Omental fat pad (tissue), 3 donors: ENCODE measurements at regions not wholly inside any gene's neighbourhood (a gene's known extent, or its start where the extent isn't known, plus 50 kb on each side); places are given as distances from the start of the nearest gene placed in this dataset.
"Not testable (repeated sequence)": the region's sequence is repeated elsewhere in the genome, so short reads cannot be mapped to it uniquely, and the experiment has no call there.

Source experiments
- ATAC-seq: fragments of 150-250 bp; one replicate; pipeline ENCODE4 v1.9.1; 2016; ENCODE audit warnings: mild to moderate bottlenecking, moderate library complexity; ENCODE audit not compliant: low FRiP score
- DNase-seq: peaks from one replicate; pipeline ENCODE4 v3.0.0-alpha.2; 2019; ENCODE audit warnings: low spot score
- TF ChIP-seq, protein P1 (sequence below), 3 donors: fragments of 450-650 bp; IDR thresholded peaks; one replicate each; pipeline ENCODE4 v1.5.1; 2016 to 2017; ENCODE audit warnings: antibody characterized with exemption in 3 of 3, mild to moderate bottlenecking in 3 of 3, moderate library complexity in 2 of 3

DNA sequence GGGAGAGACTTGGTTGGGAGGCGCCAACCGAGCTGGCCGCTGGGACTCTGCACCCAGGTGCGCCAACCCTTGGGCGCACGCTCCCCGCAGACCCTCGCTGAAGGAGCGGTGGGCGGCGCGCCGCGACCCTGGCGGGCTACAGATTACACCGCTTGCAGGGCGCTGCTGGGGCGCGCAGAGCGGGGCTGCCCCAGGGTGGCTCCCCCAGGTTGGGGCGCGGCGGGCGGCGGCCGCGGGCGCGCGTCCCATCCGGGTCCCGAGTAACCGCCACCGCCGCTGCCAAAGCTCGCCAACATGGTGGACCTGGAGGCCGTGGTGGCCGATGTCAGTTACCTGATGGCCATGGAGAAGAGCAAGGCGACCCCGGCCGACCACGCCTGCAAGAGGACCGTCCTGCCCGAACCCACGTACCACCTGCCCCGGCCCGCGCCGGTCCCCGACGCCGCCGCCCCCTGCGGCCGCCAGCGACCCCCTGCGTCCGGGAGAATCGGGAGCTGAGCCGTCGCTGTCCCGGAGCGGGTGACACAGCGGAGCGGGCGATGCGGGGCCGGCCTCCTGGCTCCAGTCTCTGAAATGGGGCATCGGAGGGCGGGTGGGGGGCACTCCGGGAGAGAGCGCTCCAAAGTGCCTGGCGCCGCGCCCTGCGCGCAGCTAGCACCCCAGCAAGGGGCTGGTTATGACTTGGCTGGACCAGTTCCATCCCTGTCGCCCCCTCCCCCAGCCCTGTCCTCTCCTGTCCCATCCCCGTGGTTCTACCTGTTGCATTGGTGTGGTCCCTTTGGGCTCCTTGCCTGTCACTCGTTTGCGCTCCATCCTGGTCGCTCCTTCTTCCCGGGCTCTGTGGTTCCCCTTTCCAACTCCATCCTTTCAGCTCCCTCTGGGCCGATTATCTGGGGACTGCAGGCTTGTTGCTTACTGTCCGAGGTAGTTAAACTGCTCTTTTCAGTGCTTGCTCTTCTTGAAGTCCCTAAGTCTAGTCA lies 143.3 kb upstream of the GRK3 start:
- TF ChIP-seq, protein P1, sequence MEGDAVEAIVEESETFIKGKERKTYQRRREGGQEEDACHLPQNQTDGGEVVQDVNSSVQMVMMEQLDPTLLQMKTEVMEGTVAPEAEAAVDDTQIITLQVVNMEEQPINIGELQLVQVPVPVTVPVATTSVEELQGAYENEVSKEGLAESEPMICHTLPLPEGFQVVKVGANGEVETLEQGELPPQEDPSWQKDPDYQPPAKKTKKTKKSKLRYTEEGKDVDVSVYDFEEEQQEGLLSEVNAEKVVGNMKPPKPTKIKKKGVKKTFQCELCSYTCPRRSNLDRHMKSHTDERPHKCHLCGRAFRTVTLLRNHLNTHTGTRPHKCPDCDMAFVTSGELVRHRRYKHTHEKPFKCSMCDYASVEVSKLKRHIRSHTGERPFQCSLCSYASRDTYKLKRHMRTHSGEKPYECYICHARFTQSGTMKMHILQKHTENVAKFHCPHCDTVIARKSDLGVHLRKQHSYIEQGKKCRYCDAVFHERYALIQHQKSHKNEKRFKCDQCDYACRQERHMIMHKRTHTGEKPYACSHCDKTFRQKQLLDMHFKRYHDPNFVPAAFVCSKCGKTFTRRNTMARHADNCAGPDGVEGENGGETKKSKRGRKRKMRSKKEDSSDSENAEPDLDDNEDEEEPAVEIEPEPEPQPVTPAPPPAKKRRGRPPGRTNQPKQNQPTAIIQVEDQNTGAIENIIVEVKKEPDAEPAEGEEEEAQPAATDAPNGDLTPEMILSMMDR (IDR thresholded peaks at IDR 0.05) = no peak
- ATAC-seq (no peak), DNase-seq (no peak)

DNA sequence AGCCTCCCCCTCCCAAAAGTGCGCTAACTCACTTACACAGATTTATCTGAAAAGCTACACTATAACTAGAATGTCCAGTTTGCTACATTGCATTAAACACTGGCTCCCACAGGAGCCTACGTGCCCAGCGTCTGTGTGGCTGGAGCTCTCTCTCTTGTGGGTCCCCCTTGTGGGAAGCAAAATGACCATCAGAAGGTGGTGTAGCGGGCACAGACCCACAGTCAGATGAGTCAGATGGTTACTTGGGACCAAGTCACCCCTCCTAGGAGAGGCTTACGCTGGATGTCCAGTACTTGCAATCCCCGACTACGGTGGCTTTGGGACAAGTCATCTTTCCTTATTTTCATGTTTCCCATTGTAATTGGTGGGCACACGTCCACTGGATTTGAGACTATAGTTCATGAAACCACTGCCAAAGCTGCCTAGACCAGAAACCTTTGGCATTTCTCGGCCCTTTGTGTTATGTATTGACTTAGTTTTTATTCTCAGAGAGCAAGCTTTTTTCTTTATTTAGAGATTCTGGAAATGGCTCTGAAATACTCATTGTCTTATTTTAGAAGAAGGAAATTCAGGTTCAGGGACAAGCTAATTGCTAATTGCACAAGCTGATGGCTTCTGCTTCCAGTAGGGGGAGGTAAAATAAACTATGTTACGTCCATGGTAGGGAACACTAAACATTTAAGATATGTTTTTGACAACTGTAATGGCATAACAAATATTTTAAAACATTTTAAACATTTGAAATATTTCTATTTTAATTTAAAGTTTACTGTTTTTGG lies 137.8 kb upstream of the GRK3 start:
- not testable (repeated sequence) for ATAC-seq, DNase-seq

DNA sequence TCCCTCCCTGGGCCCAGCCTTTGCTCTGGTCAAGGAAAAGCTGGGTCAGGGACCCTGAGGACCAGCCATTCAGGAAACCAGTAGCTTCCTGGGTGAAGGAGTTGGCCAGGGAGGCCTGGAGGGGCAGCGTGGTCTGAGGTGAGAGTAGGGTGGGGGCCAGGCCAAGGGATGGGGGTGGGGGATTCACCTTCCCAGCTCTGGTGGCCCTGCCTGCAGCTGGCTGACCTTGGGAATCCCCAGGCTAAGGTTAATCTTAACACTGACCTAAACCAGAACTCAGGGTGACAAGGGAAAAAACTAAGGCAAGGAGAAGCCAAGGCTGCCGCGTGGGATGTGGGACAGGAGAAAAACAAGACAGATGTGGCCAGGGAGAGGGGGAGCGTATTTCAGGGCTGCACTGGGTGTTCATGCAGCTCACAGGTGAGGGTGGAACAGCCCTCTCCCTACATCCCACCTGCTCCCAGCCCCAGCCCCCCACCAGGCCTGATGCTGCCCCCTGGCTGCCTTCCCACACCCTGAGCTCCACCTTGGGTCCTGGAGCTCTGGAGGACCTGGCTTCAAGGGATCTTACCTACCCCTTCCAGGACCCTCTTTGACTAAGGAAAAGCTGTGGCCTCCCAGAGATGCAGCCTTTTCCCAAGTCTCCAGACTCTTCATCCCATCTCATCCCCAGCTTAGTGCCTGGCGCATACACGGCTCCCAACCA lies 132.7 kb upstream of the GRK3 start:
- not testable (repeated sequence) for DNase-seq, ATAC-seq

DNA sequence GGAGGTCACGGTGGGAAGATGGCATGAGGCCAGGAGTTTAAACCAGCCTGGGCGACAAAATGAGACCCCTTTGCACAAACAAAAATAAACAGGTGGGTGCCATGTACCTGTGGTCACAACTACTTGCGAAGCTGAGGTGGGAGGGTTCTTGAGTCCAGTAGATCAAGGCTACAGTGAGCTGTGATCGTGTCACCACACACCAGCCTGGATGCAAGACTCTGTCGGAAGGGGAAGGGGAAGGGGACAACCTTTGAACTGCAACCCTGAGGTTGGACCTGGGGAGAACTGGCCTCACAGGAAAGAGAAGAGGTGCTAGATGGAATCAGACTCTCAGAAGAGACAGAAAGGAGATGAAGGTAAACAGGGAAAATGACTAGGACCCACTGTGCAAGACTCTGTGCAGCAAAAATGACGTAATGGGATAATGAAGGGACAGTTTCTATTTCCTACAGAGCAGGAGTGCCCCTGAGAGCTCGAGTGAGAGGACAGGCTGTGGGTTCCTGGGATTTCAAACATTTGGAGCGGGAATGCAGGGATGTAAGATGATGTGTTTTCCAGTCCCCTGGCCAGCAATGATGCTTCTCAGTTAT lies 131.0 kb upstream of the GRK3 start:
- DNase-seq, ATAC-seq: not testable (repeated sequence)

DNA sequence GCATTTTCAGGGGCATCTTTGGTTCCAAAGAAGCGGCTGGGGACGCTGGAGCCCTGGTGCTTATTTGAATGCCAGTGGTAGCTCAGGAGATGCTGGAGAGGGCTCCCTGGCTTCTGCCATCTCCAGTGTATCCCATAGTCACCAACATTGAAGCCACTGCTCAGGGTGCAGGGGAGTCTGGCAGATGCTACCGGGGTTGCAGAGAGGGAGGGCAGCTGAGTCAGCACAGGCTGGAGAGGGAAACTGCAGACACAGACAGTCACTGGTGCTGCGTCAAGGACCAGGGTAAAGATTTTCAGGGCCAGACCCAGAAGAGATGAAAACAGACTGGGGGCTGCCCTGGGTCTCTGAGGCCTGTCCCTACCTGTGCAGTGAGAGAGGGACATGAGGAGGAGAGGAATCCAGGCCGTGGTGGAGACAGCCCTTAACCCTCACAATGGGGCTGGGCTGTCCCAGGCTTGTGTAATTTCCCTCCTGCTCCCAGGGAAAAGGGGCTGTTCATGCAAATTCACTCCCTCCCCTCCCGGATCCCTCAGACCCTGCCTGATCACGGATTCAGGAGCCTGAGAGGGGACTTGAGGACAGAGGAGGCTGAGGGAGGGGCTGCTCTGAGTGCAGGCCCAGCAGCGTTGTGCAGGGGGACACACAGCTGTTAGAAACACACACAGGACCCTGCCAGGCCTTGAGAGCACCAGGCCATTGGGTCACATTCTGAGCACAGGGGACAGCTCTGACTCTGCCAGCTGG lies 126.9 kb upstream of the GRK3 start:
- ATAC-seq = no peak
- TF ChIP-seq, protein P1 (IDR thresholded peaks at IDR 0.05) = no peak
- no peak for DNase-seq

DNA sequence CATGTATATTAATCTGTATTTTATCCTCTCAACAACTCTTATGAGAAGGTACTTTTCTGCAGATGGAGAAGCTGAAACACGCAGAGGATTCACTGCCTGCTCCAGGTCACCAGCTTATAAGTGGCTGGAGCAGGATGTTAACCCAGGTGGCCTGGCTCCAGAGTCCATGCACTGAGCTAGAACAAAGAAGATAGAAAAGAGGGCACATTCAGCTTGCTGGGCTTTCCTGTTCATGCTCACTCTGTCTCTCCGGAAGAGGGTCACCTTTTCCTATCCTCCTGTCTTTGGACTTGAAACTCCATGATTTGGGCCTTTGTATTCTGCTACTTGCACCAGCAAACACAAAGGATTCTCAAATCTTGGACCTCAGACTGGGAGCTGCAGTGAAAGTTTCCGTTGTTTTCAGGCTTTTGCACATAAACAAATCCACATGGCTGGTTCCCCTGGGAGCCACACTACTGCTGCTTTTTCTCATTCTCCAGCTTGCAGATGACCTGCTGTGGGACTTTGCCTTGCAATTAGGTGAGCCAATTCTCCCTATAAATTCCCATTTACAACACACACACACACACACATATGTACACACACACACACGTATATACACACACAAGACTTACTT lies 117.3 kb upstream of the GRK3 start:
- DNase-seq = no peak
- TF ChIP-seq, protein P1 (IDR thresholded peaks at IDR 0.05) = no peak
- no peak for ATAC-seq

DNA sequence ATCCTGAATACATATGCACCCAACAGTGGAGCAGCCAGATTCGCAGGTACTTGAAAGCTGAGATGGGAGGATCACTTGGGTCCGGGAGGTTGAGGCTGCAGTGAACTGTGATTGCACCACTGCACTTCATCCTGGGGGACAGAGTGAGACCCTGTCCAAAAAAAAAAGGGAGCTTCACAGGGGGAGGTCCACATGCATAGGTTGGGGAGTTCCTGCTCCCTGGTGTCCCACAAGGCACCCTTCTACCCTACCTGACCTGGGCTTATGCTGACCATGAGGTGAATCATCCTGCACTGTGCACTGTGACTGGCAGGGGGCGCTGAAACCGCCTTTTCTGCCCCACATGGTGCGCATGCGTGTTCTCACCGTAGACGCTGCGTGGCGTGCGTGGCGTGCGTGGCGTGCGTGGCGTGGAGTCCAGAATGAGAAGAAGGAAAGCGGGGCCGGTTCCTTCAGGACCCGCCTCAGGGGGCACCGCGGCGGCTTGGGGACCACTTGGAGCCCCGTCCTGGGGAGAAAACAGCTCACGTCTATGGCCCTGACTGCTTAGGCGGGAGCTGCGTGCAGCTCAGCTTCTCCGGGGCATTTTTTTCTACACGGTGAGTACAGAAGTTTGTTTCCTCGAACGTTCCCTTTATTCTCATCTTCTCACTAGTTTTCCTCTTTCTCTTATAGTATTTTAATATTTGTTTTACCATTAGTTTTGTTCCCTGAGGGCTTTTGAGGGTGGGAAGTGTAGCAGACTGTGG lies 116.6 kb upstream of the GRK3 start:
- DNase-seq (peak; percentile 76), ATAC-seq (peak; percentile 96)
- TF ChIP-seq, protein P1 (IDR thresholded peaks at IDR 0.05) = peak in 2 of 3 donors; percentile 60 to 69
